GM10248 (cell line): ENCODE measurements at regions not wholly inside any gene's neighbourhood (a gene's known extent, or its start where the extent isn't known, plus 50 kb on each side); places are given as distances from the start of the nearest gene placed in this dataset.
"Not testable (repeated sequence)": the region's sequence is repeated elsewhere in the genome, so short reads cannot be mapped to it uniquely, and the experiment has no call there.

Experiments
- CTCF ChIA-PET: fragments of 300-600 bp; sonication (Branson Sonifier 250); formaldehyde crosslinking; extraction: SDS; loops from one replicate; lab custom pipeline; 2021; ENCODE audit warnings: antibody characterized with exemption; lab: Yijun Ruan, JAX
- POLR2A ChIA-PET: fragments of 350-650 bp; sonication (Branson Sonifier 250); formaldehyde crosslinking; extraction: SDS; loops from one replicate; lab custom pipeline; 2020; ENCODE audit warnings: antibody characterized with exemption; lab: Yijun Ruan, JAX
- DNase-seq: peaks from one replicate; pipeline ENCODE4 v3.0.0; 2012; ENCODE audit errors: extremely low spot score
- CTCF ChIP-seq: IDR thresholded peaks from 2 replicates; pipeline ENCODE4 v1.5.1; 2012; ENCODE audit warnings: mild to moderate bottlenecking, low read depth; ENCODE audit errors: extremely low read depth, missing control alignments, control extremely low read depth

GRCh38 chr1:203559523-203559922 lies 65.6 kb downstream of the OPTC start:
- POLR2A ChIA-PET = no interaction called here
- TF ChIP-seq CTCF = no peak

GRCh38 chr1:203561761-203562160 lies 64.9 kb upstream of the ATP2B4 start:
- CTCF ChIA-PET, POLR2A ChIA-PET, DNase-seq: not testable (repeated sequence)

More at GRCh38 chr1:203559523-203559922, 65.6 kb downstream of the OPTC start:
- no peak for DNase-seq
- CTCF ChIA-PET = interaction anchor here (0.8 kb wide), 1 partner anchor 133 kb away, joined by 3 read pairs; no protein-coding TSS in a partner anchor

GRCh38 chr1:203563291-203563690 lies 63.3 kb upstream of the ATP2B4 start:
- DNase-seq = no peak

GRCh38 chr1:203564024-203564423 lies 62.6 kb upstream of the ATP2B4 start:
- POLR2A ChIA-PET = no interaction called here
- CTCF ChIA-PET = no interaction called here
- no peak for DNase-seq
- no peak for TF ChIP-seq CTCF

More at GRCh38 chr1:203563291-203563690, 63.3 kb upstream of the ATP2B4 start:
- ChIA-PET CTCF (no interaction called here), POLR2A (no interaction called here)
- no peak for TF ChIP-seq CTCF

- POLR2A ChIA-PET = no interaction called here
- no peak for DNase-seq
- TF ChIP-seq CTCF = no peak
- CTCF ChIA-PET = no interaction called here
Measured at GRCh38 chr1:203565049-203565448, 61.6 kb upstream of the ATP2B4 start.

- ChIA-PET POLR2A (no interaction called here), CTCF (interaction anchor here (1.5 kb wide), 1 partner anchor 10 kb away, joined by 5 read pairs; no protein-coding TSS in a partner anchor)
- TF ChIP-seq CTCF = no peak
- no peak for DNase-seq
Measured at GRCh38 chr1:203565981-203566380, 60.7 kb upstream of the ATP2B4 start.

- DNase-seq, POLR2A ChIA-PET: not testable (repeated sequence)
- CTCF ChIA-PET = interaction anchor here (1.5 kb wide), 1 partner anchor 11 kb away, joined by 5 read pairs; no protein-coding TSS in a partner anchor
Measured at GRCh38 chr1:203566966-203567365, 59.7 kb upstream of the ATP2B4 start.

- no peak for DNase-seq
- ChIA-PET POLR2A (no interaction called here), CTCF (no interaction called here)
- TF ChIP-seq CTCF = no peak
Measured at GRCh38 chr1:203567596-203567995, 59.0 kb upstream of the ATP2B4 start.
